Stimulated activated CD4-positive, alpha-beta T cell treated with anti-CD3 and anti-CD28 coated beads, Interleukin-1b, Interleukin-23, amount 100 ng/mL, for 1 hour (primary cell): ENCODE measurements at regions not wholly inside any gene's neighbourhood (a gene's known extent, or its start where the extent isn't known, plus 50 kb on each side); places are given as distances from the start of the nearest gene placed in this dataset.
"Not testable (repeated sequence)": the region's sequence is repeated elsewhere in the genome, so short reads cannot be mapped to it uniquely, and the experiment has no call there.

Experiments
- DNase-seq, 2 donors: peaks; one replicate each; pipeline ENCODE4 v3.0.0-alpha.2; 2020; ENCODE audit warnings: low read depth in 2 of 2

DNA sequence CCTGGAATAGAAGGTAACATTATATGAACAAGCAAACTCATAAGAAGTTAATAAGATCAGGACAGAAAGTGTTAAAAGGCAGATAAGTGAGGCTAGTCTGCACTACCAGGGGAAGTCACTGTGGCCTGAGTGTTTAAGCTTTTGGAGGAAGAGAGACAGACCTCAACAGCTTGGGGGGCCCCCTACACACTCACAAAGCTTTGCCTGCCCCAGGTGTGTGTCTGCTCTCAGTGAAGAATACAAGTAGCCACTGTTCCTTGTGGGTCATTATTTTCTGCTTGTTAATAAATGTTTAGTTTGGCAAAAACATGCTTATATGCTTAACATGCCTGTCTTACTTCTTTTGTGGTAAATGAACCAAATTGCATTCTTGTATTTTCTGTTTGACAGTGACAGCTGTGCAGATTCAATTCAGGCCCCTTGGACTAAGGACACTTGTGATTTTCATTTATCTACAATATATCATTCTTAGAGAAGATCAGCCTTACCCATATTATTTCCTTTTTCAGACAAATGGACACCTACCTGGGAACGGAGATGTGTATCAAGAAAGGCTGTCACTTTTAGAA is 50.7 kb upstream of the C12orf71 start:
- DNase-seq = no peak

DNA sequence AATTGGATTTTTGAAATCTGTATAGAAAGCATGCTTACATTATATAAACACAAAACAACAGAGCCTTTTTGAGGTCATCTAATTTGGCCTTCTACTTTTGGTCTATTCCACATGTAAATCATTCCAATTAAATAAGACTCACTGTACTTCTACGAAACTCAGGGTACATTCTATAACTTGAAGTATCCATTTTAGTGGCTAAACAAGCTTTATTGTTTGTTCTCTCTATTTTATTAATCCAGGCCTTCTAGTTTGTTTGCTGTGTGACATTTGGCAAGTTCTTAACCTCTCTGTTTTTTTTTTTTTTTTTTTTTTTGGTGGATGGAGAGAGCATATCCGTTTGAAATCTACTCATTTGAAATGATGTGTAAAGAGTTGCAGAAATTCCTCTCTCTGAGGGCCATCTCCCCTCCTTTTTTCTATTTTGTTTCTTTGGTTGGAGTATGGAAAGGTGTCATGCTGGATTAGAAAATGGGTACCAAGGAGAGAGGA is 58.1 kb upstream of the C12orf71 start:
- DNase-seq = no peak

DNA sequence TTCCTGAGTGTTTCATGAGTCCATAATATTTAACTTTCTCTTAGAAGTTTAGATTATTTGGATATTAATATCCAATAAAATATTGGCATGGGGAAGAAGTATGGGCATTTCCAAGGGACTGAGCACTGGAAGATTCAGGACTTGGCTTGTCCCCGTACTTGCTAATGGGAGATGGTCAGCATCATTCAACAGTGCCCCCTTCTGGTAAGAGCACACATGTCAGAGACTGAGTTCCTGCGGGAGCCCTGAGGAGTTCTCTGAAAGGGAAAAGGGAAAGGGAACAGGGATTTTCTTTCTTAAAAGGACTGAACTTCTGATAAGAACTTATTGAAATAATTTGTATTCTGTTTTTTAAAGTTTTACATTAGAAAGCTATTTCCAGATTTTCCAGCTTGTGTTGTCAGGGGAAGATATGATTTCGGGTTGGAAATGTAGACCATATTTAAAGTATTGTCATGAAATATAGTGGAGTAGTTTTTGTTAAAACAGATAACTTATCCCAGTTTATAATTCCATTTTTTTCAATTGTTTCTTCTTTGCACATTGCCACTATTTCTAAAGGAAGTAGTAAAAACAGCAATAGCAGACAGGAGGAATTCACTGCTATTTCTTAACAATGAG is 59.8 kb upstream of the C12orf71 start:
- no peak for DNase-seq

DNA sequence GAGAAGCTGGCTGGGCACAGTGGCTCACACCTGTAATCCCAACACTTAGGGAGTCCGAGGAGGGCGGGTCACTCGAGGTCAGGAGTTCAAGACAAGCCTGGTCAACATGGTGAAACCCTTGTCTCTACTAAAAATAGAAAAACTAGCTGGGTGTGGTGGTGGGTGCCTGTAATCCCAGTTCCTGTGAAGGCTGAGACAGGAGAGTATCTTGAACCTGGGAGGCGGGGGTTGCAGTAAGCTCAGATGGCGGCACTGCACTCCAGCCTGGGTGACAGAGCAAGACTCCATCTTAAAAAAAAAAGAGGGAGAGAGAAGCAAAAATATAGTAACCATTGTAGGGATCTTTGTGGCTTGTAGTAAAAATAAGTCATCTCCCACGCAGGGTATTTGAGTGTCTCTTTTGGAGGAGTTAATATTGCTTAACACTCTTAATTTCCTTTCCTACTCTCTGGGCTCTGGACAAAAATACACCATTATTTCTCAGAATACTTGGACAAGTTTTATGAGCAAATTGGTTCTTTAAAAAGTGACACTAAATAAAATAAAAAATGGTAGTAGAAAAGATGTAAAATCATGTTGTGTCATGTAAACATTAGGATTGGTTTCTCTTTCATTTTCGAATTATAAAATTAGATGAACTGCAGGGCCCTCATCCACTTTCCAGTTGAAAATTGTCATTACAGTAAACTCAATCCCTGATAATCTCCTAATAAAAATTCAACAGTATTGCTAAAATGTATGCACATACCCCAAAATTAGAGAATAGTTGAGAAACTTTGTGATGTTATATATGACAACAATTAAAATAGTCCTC is 61.1 kb upstream of the C12orf71 start:
- no peak for DNase-seq

DNA sequence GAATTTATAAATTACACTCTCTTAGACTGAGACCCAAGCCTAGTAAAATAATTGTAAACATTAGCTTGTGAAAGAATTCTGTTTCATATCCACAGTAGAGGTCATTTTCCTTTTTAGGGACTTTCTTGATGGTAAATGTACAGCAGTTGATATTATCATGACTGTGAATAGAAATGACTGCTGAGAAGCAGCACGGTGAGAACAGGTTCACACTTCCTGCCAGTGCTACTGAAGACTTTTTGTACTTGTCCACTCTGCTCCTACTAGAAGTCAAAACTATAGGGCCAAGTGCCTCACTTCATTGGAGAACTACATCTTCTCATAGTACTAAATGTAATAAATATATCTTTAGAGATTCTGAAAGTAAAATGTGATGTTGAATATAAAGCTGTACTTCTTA is 63.3 kb upstream of the C12orf71 start:
- DNase-seq = not testable (repeated sequence)

DNA sequence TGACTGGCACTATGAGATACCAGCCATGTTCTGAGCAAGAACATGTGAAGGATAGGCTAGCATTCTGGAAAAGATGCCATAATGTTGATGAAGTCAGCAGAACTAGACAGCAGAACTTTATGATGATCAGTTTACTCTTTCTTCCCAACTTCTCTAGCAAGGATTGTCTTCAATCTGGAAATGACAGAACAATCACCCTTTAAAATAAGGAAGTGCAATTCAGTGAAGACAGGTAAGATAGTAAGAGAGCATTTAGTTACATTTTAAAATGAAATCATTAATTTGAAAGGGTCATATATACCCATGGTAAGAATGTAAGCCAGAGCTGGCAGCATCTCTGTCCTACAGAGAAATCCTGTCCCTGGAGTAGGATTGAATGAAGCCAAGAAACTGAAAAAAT is 66.0 kb upstream of the C12orf71 start:
- no peak for DNase-seq

DNA sequence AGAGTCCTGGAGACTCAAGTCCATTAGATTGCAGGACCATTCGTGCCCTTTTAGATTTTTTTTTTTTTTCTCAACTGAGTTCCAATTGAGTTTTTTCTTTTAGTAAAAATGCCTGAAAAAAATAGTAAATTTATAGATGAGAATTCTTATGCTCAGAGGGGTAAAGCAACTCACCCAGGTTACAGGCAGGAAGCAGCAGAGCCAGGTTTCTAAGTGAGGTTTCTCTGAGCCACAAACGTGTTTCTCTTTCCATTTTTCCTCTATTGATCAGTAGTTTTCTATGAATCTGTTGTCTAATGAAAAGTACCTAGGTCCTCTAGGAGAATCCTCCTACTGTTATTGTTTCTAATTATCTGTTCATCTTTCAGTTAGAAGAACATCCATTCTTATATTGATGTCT is 66.4 kb upstream of the C12orf71 start:
- no peak for DNase-seq

DNA sequence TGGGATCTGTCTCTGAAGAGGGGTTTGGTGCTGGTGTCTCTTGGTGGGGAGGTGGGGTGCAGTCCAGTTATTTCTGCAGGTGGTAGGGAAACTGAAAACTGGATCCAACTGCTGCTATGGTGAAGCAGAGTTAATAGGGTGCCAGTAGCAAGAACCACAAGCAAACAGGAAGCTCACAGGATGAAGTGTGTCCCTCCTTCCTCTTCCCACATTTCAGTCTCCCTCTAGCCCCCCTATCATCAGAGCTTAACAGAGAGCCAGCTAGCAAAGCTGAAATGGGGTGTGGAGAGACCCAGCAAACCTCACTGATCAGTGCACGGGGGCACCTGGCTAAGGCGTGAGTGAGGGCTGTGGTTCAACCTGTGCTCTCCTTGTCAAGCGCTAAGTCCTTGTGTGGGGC is 69.1 kb upstream of the C12orf71 start:
- DNase-seq = no peak

DNA sequence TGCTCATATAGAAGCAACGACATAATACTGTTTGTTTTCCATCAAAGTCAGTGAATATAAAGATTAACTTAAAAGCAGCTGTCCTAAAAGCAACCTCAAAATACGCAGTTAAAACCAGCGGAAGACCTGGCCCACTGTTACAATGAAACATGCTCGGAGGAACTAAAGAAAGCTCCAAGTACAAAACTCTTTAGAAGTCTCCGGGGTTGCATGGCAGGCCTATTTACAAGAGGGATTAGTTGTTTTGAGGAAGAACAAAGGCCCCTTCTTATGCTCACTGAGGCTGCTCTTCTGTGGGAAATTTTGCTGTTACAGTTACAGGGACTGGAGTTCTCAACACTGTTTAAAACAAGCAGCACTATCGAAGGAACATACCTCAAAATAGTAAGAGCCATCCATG is 75.9 kb upstream of the C12orf71 start:
- no peak for DNase-seq

DNA sequence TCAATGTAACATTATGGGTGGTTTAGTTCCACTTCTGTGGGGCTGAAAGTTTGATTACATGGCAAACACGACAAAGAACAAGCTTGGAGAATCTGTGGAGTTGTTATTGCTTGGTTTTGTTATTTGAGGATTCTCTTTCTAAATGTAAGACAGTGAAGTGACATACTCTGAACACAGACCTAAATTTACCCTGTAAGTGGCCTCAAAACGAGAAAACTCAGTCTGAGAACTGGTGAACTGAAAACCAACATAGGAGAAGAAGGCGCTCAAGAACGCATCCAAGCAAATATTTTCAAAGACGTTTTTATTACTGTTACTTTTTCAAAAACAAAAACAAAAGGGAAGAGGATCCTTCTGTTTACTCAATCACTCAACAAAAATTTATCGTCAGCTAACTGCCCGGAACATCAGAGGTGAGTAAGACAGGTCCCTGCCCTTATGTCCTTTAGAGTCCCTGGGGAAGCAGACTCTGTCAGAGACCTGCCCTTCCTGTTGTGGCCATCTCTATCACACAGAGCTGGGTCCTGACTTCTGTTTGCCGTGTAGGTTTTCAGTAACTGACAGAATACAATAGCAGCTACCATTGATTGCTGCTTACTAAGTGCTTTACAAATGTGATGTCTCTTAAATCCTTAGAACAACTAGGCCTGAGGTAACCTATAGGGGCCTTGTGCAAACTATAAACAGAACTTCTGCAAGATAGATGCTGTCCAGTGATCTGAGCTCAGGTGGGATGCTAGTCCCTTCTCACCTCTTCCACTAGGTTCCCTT is 79.3 kb upstream of the C12orf71 start:
- DNase-seq = no peak

DNA sequence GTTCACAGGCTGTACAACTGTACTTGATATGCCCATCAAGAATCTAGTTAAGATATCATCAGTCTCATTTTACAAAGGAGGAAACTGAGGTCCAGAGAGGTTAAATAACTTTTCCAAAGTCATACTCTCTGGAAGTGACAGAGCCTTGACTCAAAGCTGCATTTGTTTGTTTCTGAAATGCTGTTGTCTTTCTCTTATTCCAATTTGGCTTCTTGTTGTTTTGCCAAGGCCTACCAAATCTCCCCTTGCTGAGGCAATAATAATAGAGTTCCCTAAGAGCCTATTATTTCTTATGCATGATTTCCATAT is 79.8 kb upstream of the C12orf71 start:
- no peak for DNase-seq

DNA sequence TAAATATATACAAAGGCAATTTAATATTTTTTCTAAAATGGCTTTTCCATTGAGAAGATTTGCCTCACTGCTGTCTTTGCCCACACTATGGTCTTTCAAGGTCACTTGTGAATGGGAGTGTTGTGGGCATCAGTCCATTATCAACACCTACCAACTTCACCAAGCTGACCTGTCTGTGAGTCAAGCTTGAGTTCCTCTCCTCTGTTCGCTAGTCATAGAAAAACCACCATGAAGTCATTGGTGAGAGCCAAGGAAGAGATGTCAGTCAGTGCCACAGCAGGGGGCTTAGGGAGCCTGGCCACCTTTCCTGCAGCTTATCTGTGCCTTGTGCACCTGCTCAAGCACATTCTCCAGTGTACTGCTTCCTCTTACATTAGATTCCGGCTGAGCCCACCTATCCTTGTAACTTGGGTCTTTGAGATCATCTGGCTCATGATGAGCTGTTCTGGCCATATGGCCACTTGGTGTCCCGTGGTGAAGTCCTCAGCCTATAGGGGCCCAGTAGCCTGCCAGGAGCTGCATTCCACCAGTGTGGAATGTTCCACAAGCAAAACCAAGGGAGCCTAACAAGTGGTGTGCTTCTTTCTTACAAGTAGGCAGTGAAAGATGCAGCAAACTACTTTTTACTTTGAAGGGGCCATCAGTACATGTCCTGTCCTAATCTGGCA is 80.8 kb upstream of the C12orf71 start:
- no peak for DNase-seq

DNA sequence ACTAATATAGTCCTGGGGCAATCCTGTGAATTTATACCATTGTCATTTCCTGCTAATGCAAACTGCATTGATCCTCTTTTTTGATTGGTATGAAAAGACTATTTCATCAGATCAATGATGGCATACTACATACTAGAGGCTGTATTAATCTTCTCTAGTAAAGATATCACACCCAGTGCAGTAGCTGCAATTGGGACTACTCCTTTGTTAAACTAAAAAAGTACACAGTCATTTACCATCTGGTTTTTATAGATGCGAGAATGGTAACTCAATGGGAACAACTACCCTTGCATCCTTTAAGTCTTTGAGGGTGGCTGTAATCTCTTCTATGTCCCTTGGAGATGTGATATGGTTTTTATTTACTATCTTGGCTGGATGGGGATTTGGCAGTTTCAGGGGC is 80.2 kb upstream of the STK38L start:
- DNase-seq = no peak

DNA sequence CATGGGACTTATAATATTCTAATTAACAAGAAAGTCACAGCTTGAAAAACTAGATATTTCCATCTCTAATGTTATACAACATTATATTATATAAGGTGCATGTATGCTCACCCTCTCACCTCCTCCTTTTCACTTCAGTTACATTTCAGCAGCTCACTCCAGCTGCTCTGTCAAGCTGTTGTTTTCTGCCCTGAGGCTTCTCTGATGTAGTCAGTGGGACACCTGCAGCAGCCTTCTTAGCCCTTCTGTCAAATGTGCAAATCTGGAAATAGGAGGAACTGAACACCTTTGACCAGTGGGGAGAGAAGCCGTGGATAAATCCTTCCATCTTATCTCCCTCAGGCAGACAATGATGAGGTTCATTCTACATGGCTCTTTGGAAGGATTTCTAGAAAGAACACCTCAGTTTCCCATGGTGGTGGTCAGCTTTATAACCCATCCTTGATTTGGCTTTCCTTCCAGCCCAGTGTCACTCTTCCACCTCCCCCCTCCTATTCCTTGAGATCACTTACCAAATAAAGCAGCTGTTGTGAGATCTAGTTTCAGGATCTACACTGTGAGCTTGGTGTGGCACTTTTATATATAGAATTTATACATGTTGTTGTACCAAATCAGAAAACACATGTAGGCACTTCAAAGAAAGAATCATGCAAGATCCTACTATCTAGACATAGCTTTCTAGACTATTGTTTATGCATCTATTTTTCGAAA is 79.6 kb upstream of the STK38L start:
- no peak for DNase-seq

DNA sequence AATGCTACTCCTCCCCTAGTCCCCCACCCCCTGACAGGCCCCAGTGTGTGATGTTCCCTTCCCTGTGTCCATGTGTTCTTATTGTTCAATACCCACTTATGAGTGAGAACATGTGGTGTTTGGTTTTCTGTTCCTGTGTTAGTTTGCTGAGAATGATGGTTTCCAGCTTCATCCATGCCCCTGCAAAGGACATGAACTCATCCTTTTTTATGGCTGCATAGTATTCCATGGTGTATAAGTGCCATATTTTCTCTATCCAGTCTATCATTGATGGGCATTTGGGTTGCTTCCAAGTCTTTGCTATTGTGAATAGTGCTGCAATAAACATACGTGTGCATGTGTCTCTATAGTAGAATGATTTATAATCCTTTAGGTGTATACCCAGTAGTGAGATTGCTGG is 78.1 kb upstream of the STK38L start:
- not testable (repeated sequence) for DNase-seq

DNA sequence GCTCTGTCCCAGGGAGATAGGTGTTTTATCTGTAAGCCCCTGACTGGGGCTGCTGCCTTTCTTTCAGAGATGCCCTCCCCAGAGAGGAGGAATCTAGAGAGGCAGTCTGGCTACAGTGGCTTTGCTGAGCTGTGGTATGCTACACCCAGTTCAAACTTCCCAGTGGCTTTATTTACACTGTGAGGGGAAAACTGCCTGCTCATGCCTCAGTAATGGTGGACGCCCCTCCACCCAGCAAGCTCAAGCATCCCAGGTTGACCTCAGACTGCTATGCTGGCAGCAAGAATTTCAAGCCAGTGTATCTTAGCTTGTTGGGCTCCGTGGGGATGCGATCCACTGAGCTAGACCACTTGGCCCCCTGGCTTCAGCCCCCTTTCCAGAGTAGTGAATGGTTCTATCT is 72.6 kb upstream of the STK38L start:
- not testable (repeated sequence) for DNase-seq

DNA sequence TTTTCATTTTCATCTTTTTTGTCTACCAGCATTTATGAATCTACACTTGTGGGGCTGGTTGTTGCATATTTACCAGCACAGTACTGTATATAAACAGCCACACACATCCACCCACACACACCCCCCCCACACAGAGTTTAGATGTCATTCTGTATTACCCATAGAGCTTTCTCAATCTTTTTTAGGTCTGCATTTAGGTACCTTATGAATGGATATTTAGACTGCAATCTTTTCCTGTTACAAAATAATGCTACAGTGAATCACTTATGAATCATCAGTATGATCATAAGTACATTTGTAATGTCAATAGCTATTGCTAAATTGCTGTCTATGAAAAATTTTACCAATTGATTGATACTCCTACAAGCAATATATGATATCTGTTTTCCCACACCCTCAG is 67.3 kb upstream of the STK38L start:
- DNase-seq = peak in 1 of 2 donors; percentile 22

DNA sequence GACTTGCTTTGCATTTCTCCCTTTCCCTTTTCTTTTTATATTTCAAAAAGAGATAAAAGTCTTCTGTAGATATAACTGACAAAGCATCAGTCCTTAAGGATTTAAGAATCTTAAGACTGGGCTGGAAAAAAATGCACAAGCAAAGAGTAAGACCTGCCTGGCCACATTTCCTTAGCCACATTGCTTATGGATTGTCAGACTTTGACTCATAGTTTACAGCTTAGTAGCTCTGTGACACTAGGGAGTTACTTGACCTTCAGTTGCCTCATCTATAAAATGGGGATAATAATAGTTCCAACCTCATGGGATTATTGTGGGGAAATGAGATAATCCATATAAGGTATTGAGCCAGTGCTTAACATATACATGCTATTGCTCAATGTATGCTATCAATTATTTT is 66.4 kb upstream of the STK38L start:
- DNase-seq = no peak

DNA sequence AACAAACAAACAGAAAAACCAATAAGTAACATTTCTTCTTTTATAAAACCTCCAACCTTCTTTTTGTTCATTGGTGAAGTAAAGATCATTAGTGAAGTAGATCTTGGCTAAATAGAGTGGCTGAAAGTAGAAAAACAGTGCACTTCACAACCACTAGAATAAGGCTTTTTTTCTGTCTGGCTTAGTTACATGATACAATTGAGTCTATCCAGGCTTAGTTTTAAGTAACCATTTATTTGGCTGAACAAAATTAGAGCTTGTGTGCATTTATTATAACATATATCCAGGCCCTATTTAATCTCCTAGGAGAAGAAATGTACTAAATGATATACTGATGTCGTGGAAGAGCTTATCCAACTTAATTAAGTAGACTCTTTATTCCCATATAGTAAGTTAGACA is 65.8 kb upstream of the STK38L start:
- no peak for DNase-seq

DNA sequence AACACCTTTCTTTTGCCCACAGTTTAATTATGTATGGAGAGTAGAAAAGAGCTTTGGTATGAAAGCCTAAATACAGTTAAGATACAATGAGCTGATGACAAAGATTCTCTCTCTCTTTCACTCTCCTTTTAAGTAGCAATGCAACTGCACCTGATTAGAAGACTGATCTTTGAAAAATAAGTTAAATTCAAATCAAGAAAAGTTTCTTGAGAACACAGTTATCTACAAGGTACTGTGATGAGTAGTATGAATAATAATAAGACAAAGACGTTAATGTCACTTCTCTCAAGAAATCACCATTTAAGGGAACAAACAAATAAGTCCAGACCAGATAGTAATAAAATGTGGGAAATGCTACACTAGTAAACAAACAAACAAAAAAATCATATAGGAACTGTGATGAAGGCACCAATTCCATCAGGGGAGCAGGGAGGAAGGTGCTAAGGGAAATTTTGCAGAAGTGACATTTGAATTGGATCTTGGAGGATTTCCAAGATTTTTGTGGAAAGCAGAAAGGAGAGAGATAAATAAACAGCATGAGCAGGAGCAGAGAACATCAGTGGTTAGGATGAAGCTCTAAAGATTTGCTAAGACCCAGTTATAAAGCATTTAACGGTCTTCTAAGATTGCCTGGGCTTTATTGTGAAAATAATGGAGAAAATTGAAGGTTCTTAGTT is 65.2 kb upstream of the STK38L start:
- no peak for DNase-seq
